ENCODE measurements at regions not wholly inside any gene's neighbourhood (a gene's known extent, or its start where the extent isn't known, plus 50 kb on each side); places are given as distances from the start of the nearest gene placed in this dataset.

GRCh38 chr18:51330739-51331138, 133.3 kb upstream of the MEX3C start:
- Histone ChIP-seq H3K27me3 (ENCODE audit: control insufficient read depth in 1 of 2, insufficient read depth in 2 of 2, low read length in 2 of 2) (no peaks in the 10 kb centered on the region), H3K79me2 (ENCODE audit: insufficient read depth, low read length) (no peaks in the 10 kb centered on the region), H3K9me3 (ENCODE audit: low read length) (no peaks in the 10 kb centered on the region), H3K9ac (ENCODE audit: insufficient read depth, low read depth, low read length) (no peak overlapping the region), H3K4me3 (replicated peaks in 1 of 3; ENCODE audit: insufficient read depth in 1 of 3, low read depth in 2 of 3, low read length in 3 of 3) (no peak overlapping the region), H3K4me1 (ENCODE audit: insufficient read depth, low read length) (peaks cover 16% of the 10 kb centered on the region), H4K20me1 (ENCODE audit: insufficient read depth, low read length) (no peaks in the 10 kb centered on the region), H2AFZ (ENCODE audit: low read length) (no peak overlapping the region), H3K4me2 (ENCODE audit: low read depth, low read length) (peak overlapping the region; percentile 11), H3K36me3 (replicated peaks in 1 of 2; ENCODE audit: control insufficient read depth in 1 of 2, insufficient read depth in 2 of 2, low read length in 2 of 2) (no peaks in the 10 kb centered on the region), H3K27ac (ENCODE audit: extremely low read length, insufficient read depth, low read length) (no peak overlapping the region)
- in situ Hi-C loops (cut with HindIII; ENCODE audit: extremely low pct_ligation_motif_present, low pct_unique_long_range_greater_than_20kb) (no loop called here), intact Hi-C loops (cut with micrococcal nuclease; ENCODE audit: unreplicated experiment) (no loop called here)
- DNase-seq (ENCODE audit: low spot score) (no peak), ATAC-seq (peak; percentile 44; the same call in 1 of the 3 replicates), FAIRE-seq (no peak)
- BruUV-seq (replicated peaks): no TSS peak
- ChIA-PET POLR2A (interaction anchor here (0.7 kb wide), 1 partner anchor 36 kb away, joined by 3 read pairs; no protein-coding TSS in a partner anchor), CTCF (ENCODE audit: low intra/inter-chr PET ratio, low total read pairs) (no interaction called here)
- 1% methylated on average over 5 of the region's 5 CpGs for WGBS (ENCODE audit: low lambda C conversion rate)
- TF ChIP-seq, protein P1, sequence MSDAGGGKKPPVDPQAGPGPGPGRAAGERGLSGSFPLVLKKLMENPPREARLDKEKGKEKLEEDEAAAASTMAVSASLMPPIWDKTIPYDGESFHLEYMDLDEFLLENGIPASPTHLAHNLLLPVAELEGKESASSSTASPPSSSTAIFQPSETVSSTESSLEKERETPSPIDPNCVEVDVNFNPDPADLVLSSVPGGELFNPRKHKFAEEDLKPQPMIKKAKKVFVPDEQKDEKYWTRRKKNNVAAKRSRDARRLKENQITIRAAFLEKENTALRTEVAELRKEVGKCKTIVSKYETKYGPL (CRISPR knock-in tag; IDR thresholded peaks at IDR 0.05): no peak
- TF ChIP-seq TBX2 (CRISPR knock-in tag; IDR thresholded peaks at IDR 0.05; ENCODE audit: borderline replicate concordance) (no peak), DNMT3B (CRISPR knock-in tag; conservative IDR thresholded peaks at IDR 0.05) (no peak), HDAC2 (CRISPR knock-in tag; IDR thresholded peaks at IDR 0.05) (no peak), KAT8 (CRISPR knock-in tag; IDR thresholded peaks at IDR 0.05) (no peak), MATR3 (CRISPR knock-in tag; IDR thresholded peaks at IDR 0.05) (no peak), KDM5A (IDR thresholded peaks at IDR 0.05; ENCODE audit: borderline replicate concordance, low read length) (no peak), KLF11 (CRISPR knock-in tag; IDR thresholded peaks at IDR 0.05) (no peak), BCL6 (CRISPR knock-in tag; IDR thresholded peaks at IDR 0.05) (peak; percentile 26; the same call in 1 of the 2 replicates), ZC3H4 (CRISPR knock-in tag; IDR thresholded peaks at IDR 0.05; ENCODE audit: borderline replicate concordance) (no peak), ZNF235 (CRISPR knock-in tag; IDR thresholded peaks at IDR 0.05; ENCODE audit: borderline replicate concordance) (no peak), ZZZ3 (CRISPR knock-in tag; IDR thresholded peaks at IDR 0.05; ENCODE audit: borderline replicate concordance) (no peak), THAP9 (CRISPR knock-in tag; IDR thresholded peaks at IDR 0.05; ENCODE audit: borderline replicate concordance) (no peak), NRL (CRISPR knock-in tag; IDR thresholded peaks at IDR 0.05; ENCODE audit: borderline replicate concordance) (no peak), CAMTA2 (CRISPR knock-in tag; IDR thresholded peaks at IDR 0.05; ENCODE audit: borderline replicate concordance) (no peak)
- TF ChIP-seq, protein P2, sequence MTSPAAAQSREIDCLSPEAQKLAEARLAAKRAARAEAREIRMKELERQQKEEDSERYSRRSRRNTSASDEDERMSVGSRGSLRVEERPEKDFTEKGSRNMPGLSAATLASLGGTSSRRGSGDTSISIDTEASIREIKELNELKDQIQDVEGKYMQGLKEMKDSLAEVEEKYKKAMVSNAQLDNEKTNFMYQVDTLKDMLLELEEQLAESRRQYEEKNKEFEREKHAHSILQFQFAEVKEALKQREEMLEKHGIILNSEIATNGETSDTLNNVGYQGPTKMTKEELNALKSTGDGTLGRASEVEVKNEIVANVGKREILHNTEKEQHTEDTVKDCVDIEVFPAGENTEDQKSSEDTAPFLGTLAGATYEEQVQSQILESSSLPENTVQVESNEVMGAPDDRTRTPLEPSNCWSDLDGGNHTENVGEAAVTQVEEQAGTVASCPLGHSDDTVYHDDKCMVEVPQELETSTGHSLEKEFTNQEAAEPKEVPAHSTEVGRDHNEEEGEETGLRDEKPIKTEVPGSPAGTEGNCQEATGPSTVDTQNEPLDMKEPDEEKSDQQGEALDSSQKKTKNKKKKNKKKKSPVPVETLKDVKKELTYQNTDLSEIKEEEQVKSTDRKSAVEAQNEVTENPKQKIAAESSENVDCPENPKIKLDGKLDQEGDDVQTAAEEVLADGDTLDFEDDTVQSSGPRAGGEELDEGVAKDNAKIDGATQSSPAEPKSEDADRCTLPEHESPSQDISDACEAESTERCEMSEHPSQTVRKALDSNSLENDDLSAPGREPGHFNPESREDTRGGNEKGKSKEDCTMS (CRISPR knock-in tag; conservative IDR thresholded peaks at IDR 0.05): no peak
- TF ChIP-seq, protein P3, sequence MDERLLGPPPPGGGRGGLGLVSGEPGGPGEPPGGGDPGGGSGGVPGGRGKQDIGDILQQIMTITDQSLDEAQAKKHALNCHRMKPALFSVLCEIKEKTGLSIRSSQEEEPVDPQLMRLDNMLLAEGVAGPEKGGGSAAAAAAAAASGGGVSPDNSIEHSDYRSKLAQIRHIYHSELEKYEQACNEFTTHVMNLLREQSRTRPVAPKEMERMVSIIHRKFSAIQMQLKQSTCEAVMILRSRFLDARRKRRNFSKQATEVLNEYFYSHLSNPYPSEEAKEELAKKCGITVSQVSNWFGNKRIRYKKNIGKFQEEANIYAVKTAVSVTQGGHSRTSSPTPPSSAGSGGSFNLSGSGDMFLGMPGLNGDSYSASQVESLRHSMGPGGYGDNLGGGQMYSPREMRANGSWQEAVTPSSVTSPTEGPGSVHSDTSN (CRISPR knock-in tag; IDR thresholded peaks at IDR 0.05): no peak
- TF ChIP-seq, protein P4, sequence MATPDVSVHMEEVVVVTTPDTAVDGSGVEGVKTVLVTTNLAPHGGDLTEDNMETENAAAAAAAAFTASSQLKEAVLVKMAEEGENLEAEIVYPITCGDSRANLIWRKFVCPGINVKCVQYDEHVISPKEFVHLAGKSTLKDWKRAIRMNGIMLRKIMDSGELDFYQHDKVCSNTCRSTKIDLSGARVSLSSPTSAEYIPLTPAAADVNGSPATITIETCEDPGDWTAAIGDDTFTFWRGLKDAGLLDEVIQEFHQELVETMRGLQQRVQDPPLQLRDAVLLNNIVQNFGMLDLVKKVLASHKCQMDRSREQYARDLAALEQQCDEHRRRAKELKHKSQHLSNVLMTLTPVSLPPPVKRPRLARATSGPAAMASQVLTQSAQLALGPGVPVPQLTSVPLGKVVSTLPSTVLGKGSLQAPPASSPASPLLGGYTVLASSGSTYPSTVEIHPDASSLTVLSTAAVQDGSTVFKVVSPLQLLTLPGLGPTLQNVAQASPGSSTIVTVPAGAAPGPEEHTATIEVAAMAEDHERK (CRISPR knock-in tag; IDR thresholded peaks at IDR 0.05; ENCODE audit: low read depth): no peak

Data from HepG2 (cell line).